VCaP (cell line): ENCODE measurements at regions not wholly inside any gene's neighbourhood (a gene's known extent, or its start where the extent isn't known, plus 50 kb on each side); places are given as distances from the start of the nearest gene placed in this dataset.

Experiments used
- H3K27ac ChIP-seq: fragments of 450-650 bp; 2 replicates; pipeline ENCODE4 v1.5.1; 2017
- CTCF ChIP-seq: fragments of 450-650 bp; conservative IDR thresholded peaks from 2 replicates; pipeline ENCODE4 v1.5.1; 2017; ENCODE audit warnings: mild to moderate bottlenecking, moderate library complexity

GRCh38 chr15:56838085-56838484 lies 80.4 kb upstream of the TCF12 start:
- TF ChIP-seq CTCF = no peak
- no peak overlapping the region for H3K27ac ChIP-seq

GRCh38 chr15:56837273-56837672 lies 81.2 kb upstream of the TCF12 start:
- no peak overlapping the region for H3K27ac ChIP-seq
- no peak for TF ChIP-seq CTCF

GRCh38 chr15:56835718-56836171 lies 82.7 kb upstream of the TCF12 start:
- peak overlapping the region; percentile 52 for H3K27ac ChIP-seq
- no peak for TF ChIP-seq CTCF

GRCh38 chr15:56832125-56832524 lies 86.3 kb upstream of the TCF12 start:
- no peak for TF ChIP-seq CTCF

GRCh38 chr15:56831467-56832005 lies 86.9 kb upstream of the TCF12 start:
- TF ChIP-seq CTCF = no peak
- H3K27ac ChIP-seq = peak overlapping the region; percentile 49

More at GRCh38 chr15:56832125-56832524, 86.3 kb upstream of the TCF12 start:
- peak overlapping the region; percentile 49 for H3K27ac ChIP-seq

GRCh38 chr15:56824175-56824574 lies 90.9 kb upstream of the ZNF280D start:
- no peak overlapping the region for H3K27ac ChIP-seq
- no peak for TF ChIP-seq CTCF

GRCh38 chr15:56821721-56822425 lies 88.6 kb upstream of the ZNF280D start:
- TF ChIP-seq CTCF = peak; percentile 79
- no peak overlapping the region for H3K27ac ChIP-seq
